DND-41 (cell line): ENCODE measurements at regions not wholly inside any gene's neighbourhood (a gene's known extent, or its start where the extent isn't known, plus 50 kb on each side); places are given as distances from the start of the nearest gene placed in this dataset.

Experiments
- EZH2 ChIP-seq: IDR thresholded peaks from 3 replicates; pipeline ENCODE4 v1.6.1; 2012; ENCODE audit warnings: borderline replicate concordance, low read depth, mild to moderate bottlenecking, moderate library complexity, low read length, inconsistent platforms; ENCODE audit not compliant: severe bottlenecking
- TF ChIP-seq, protein P1 (sequence below): IDR thresholded peaks from 2 replicates; pipeline ENCODE4 v1.5.1; 2012; ENCODE audit warnings: borderline replicate concordance, low read length, moderate library complexity, mild to moderate bottlenecking; ENCODE audit not compliant: poor library complexity, severe bottlenecking; ENCODE audit errors: extremely low read depth

DNA sequence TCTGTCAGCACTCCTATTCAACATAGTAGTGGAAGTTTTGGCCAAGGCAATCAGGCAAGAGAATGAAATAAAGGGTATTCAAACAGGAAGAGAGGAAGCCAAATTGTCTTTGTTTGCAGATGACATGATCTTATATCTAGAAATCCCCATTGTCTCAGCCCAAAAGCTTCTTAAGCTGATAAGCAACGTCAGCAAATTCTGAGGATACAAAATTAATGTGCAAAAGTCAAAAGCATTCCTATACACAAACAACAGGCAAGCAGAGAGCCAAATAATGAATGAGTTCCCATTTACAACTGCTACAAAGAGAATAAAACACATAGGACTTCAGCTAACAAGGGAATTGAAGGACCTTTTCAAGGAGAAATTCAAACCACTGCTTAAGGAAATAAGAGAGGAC is 280.4 kb upstream of the LUZP2 start:
- TF ChIP-seq, protein P1, sequence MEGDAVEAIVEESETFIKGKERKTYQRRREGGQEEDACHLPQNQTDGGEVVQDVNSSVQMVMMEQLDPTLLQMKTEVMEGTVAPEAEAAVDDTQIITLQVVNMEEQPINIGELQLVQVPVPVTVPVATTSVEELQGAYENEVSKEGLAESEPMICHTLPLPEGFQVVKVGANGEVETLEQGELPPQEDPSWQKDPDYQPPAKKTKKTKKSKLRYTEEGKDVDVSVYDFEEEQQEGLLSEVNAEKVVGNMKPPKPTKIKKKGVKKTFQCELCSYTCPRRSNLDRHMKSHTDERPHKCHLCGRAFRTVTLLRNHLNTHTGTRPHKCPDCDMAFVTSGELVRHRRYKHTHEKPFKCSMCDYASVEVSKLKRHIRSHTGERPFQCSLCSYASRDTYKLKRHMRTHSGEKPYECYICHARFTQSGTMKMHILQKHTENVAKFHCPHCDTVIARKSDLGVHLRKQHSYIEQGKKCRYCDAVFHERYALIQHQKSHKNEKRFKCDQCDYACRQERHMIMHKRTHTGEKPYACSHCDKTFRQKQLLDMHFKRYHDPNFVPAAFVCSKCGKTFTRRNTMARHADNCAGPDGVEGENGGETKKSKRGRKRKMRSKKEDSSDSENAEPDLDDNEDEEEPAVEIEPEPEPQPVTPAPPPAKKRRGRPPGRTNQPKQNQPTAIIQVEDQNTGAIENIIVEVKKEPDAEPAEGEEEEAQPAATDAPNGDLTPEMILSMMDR, result no peak
- TF ChIP-seq EZH2, result no peak
